Anterior cingulate cortex (tissue), 58 donors: ENCODE measurements at regions not wholly inside any gene's neighbourhood (a gene's known extent, or its start where the extent isn't known, plus 50 kb on each side); places are given as distances from the start of the nearest gene placed in this dataset.
"Not testable (repeated sequence)": the region's sequence is repeated elsewhere in the genome, so short reads cannot be mapped to it uniquely, and the experiment has no call there.

Experiments
- DNase-seq, 58 donors: peaks; one replicate each; lab custom pipeline; 2025; lab: John Stamatoyannopoulos, UW

DNA sequence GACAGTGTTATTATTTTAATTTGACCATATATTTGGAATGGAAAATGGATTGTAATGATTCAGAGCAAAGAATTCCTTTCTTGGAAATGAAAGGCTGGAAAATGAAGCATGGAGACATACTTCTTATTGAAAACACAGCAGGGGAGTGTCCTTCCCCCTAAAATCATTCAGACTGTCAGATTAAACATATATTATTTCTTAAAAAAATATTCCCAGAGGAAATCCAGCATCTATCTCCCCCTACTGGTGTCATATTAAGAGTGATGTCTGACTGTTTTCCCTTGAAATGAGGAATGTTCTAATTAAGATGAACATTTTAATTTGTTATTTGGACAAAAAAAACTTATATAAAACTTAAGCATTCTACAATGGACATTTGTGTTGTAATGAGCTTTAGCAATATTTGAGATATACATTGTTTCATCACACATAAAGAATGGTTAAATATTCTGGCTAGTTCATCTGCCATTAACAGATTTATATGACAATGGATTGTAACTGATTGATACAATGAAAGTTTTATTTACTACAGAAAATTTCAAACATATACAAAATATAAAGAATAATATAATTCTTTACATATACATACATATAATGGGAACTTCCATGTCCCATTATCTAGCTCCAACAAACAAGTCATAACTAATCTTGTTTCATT, 264.6 kb downstream of the SPRY1 start:
- no peak for DNase-seq

DNA sequence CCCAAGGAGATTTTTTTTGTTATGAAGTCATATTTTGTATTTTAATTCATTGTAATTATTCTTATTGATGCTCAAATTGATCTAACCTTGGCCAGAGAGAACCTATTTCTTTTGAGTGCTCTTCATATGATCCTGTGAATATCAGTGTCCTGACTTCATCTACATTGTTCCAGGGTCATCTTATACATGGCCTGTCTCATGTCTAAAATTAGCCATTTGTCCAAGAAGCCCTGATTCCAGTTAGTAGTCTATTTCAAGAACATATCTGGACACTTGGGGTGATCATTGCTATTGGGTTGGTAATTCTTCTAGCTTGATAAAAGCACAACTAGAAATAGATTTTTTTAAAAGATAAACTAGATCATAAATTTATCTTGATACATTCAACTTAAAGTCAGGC, 266.2 kb downstream of the SPRY1 start:
- no peak for DNase-seq

DNA sequence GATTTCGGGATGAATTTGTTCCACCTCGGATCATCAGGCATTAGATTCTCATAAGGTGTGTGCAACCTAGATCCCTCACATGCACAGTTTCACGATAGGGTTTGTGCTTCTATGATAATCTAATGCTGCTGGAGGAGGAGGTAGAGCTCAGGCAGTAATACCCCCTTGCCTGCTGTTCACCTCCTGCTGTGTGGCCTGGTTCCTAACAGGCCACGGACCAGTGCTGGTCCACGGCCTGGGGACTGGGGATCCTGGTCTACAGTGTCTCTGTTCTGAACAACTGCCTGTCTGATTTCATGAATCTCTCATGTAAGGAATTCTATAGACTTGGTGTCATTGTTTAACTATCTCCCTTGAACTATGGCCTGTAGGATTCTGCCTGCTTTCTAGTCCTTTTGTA, 269.9 kb downstream of the SPRY1 start:
- DNase-seq: no peak

DNA sequence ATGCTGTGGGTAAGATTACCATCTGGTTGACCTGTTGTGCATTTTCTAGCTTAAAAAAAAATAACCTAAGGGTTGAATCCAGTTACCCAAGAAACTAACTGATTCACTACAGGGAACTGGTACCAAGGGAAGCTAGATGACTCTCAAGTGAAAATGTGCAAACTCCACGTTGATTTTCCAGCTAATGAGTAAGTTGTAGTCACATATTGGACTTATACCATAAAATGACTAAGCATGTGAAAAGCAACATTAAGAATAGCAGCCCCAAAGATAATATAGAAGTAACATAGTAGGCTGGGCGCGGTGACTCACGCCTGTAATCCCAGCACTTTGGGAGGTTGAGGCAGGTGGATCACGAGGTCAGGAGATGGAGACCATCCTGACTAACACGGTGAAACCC, 270.9 kb downstream of the SPRY1 start:
- DNase-seq: no peak

DNA sequence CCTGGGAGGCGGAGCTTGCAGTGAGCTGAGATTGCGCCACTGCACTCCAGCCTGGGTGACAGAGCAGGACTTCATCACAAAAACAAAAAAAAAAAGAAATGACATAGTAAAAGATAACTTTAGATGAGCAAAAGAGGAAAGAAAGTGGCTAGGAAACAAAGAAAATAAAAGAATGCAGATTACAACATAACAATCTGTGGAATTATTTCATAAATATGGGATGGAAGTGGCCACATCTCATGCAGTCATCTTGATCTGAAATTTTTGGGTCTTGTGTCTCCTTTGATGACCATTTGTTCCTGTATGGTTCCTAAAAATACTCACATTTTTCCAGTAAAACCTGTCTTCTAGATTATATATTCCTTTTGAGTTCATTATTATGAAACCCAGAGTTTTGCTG, 271.4 kb downstream of the SPRY1 start:
- DNase-seq: no peak

DNA sequence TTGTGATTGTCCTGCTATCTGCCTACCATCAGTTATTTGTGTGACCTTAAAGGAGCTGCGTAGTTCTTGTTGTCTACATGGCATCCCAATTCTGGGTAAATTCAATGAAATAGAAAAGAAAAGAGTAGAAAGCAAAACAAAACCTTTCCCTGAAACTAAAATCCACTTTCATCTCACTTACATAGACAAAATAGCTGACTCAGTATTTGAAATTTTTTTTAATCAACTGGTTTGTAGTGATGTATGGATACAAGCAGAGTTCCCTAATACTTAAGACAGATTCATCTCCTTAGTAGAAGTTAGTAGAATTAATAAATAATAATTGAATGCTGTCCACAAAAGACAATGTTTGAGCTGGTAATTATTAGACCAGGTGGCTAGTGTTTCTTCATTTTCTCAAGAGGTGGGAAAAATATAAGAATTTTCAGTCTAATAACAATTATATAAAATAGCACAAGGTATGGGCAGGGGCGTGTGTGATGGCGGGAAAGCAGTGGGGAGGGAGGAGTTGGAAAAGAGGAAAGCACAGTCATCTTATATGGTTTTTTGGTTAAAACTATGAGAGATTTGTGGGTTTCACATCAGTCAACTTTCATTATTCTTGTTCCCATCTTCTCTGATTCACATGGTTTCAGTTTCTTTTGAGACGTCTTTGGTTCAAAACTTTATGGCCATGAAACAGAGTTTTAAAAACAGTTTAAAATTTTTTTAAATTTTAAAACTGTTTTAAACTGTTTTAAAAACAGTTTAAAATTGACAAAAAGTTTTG, 275.2 kb downstream of the SPRY1 start:
- no peak for DNase-seq

DNA sequence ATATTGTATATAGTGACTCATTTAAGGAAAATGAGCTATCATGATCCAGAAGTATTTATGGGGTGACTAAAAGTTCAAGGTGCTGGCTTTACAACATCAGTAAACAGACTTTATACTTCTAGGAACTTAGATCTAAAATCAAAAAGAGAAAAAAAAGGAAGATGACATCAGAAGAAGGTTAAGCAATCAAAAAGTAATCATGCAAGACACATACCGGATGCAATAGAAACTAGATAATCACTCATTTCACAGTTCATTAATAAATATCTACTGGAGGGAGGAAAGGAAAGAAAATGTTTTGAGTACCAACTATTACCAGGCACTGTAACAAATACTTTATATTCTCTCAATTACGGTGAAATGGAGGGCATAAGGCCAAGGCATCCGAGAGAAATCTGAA, 276.4 kb downstream of the SPRY1 start:
- DNase-seq: no peak

DNA sequence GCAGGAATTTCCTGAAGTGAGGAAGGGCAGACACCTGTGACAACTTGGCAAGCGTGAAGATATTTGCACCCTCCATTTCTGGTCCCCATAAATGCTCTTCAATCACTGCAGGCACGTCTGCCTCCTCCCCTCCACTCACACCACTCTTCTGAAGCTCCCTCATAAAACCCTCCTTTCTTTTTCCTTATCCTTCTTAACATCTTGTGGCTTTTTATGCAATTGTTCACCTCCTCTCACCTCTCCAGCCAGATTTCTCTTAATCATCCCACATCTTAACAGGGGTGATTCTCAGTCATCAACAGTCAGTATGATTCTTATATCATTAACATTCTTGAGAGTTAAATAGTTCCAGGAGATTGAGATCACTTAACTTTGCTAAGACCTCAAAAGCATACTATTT, 277.4 kb downstream of the SPRY1 start:
- no peak for DNase-seq

DNA sequence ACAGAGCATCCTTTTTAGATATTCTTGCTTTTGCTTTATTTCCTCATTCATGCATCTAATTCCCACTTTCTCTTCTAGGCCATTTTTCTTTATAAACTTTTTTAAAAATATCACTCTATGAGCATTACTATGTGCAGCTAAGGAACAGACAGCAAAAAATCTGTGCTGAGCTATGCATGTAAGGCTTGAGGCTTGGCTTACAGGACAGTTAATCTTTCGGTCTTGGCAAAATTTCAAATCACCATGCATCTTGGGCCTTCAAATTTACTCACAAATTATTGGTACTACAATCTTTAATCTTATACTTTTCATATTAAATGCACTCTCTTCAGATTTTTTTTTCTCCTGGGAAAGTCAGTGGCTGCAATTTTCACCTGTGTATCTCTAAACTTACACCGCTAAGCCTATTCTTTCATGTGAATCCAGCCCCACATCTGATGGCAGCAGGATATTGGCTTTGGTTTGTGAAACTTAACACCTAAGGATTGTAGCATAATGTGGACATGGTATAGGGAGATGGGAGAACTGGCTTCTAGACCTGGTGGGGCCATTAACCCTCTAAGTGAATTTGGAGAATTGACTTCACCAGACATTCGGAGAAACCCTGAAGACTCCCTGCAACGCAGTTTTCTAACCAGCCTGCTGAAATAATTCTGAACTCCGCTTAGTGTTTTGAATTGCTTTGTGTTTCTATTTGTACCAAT, 278.3 kb downstream of the SPRY1 start:
- no peak for DNase-seq

DNA sequence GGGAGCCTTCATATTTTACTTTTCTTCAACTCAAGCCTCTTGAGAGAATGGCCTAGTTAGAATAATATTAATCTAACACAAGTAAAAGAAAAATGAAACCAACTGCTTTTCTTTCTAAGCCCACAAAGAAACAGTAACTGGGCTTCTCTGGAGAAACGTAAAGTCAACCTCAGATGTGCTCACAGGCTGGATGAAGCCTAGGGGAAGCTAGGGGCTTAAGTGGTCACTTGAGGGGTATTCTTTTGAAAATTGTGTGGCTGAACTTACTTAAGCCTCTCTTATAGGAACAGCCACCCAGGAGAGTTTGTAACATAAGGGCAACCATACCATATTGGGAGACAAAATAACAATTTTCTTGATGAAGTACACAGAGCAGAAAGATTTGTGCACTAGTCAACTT, 279.0 kb downstream of the SPRY1 start:
- DNase-seq: no peak

DNA sequence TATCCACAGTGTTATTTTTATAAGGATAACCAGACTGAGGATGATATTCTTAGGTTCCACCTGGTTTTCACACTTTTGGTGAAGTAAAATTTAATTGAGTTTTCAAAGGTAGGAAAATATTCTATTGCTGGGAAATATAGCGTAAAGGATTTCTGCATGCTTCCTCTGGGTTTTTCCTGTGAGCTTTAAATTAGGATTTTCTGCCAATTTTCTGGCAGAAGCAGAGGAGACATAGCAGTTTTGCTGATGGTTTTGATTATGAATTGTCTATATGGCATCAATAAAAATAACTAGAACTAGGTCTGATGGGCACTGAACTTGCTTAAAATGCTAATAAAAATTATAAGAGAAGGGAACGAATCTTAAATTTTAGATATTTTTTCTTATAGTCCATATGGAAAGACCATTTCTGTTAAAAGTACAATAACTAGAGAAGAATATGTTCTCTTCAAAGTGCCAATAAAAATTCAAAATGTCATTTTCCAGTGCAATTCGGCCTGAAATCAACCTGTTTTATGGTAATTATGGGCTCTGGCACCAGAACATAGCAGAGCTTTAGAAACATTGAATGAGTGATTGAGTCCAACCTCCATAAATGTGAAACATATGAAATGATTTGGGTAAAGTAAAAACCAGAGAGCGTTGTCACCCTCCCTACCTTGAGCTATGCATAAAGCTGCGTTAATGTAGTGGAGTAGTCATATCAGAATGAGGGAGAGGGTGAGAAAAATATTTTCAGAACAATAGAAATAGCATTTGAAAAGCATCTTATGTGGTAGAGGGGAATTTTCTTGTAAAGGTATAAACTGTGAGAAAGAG, 279.7 kb downstream of the SPRY1 start:
- no peak for DNase-seq

DNA sequence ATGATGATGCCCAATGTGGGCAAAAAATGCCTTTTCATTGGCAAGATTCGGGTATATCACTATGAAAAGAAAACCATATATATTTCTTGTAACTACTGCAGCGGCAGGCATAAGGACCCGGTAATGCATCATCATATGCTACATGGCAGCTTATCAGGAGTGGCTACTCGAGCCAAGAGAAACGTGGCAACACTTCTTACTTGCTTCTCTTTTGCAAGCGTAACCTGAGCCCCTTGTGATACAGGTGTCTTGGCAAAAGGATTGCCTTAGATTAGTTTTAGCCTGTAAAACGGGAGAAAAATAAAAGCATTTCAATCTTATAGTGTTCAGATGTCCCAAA, 280.3 kb downstream of the SPRY1 start:
- DNase-seq: no peak

DNA sequence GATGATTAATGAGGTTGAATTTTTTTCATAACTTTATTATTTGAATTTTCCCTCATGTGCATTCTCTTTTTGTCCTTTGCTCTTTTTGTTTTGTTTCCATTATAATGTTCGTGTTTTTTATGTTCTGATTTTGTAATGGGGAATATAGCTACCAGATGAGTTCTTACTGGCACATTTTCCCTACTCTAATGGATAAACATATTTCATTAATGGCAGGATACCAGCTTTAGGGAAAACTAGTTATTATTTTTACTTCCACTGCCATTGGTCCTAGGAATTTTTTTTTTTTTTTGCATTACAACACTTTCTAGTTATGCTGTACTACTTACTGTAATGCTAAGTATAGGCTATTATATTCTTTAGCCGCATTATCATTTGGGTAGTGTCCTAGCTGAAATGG, 286.3 kb downstream of the SPRY1 start:
- no peak for DNase-seq

DNA sequence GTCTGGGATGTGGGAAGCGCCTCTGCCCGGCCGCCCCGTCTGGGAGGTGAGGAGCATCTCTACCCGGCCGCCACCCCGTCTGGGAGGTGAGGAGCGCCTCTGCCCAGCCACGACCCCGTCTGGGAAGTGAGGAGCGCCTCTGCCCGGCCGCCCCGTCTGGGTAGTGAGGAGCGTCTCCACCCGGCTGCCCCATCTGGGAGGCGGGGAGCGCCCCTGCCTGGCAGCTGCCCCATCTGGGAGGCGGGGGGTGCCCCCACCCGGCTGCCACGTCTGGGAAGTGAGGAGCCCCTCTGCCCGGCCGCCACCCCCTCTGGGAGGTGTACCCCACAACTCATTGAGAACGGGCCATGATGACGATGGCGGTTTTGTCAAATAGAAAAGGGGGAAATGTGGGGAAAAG, 288.3 kb downstream of the SPRY1 start:
- not testable (repeated sequence) for DNase-seq

DNA sequence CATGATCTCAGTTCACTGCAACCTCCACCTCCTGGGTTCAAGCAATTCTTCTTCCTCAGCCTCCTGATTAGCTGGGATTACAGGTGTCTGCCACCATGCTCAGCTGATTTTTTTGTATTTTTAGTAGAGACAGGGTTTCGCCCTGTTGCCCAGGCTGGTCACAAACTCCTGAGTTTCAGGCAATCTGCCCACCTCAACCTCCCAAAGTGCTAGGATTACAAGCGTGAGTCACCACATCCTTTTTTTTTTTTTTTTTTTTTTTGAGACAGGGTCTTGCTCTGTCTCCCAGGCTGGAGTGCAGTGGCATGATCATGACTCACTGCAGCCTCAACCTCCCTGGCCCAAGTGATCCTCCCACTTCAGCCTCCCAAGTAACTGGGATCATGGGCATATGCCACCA, 298.9 kb downstream of the SPRY1 start:
- not testable (repeated sequence) for DNase-seq

DNA sequence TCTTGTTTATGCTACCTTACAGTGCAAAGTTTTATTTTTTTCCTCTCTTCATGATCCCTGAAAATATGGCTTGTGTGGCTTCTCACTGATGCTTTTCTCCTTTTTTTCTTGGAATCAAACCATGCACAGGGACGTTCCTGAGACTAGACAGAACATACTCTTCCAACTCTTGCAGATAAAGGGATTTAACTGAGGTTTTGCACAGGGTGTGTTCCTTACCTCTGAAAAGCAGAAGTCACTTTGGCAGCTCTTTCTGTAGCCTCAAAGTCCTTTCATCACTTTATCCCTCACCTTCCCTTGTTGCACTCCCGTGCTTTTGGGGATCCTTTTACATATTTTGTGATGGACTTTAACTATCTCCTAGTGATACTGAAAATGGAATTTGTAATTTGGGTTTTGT, 300.1 kb downstream of the SPRY1 start:
- DNase-seq: no peak

DNA sequence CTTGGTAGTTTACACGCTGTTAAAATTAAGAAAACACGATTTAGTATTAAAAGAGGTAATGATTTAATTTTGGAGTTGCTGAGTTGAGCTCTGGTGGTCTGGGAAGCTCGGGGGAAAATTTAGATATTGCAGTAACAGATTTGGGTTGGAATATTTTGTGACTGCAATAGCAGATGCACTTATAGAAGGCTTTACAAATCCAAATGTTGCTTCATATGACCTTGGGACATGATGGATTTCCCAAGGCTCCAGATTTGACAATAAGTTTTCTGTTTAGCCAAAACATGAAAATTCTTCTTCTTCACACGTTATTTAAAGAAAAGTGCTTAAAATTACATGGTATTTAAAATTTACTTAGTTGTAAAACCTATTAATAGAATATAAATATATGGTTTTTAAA, 302.0 kb downstream of the SPRY1 start:
- DNase-seq: no peak

DNA sequence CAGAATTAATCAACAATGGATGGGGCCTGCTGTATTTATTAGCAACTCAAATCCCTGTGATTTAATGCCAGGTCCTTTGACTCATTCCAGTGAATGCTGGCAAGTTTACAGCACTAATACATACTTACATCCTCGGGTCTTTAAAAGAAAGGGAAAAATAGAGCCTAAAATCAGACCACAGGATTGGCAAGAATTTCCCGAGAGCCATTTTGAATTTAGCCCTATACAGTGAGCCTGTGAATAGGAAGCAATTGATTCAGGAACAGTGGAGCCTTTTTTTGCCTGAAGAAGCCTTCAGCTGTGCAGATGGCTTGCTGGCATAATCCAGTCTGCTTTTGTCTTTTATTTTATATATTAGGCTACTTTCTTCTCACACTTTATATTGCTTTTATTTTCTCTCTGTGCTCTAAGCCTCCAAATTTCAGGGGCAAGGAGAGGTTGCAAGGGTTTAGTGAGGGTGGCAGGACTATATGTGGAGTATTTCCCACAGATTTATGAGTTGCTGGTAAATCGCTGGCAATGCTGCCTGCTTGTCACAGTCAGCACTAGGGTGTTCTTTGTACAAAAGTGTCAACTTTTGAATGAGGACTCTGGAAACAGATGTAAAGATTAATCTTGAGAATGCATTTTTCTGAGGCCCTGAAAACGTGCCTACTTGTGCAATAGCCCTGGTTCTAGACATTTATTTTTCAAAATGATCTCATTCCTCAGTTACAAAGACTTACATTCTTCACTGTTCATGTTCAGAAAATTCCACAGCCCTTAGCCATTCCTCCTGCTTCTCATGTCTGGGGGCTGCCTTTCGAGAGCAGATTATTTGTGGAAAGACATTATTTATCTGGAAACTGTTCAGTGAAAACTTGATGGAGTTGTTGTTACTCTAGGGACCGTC, 303.5 kb downstream of the SPRY1 start:
- peak in 12 of 58 donors; percentile 1 to 25 (median 16) for DNase-seq

DNA sequence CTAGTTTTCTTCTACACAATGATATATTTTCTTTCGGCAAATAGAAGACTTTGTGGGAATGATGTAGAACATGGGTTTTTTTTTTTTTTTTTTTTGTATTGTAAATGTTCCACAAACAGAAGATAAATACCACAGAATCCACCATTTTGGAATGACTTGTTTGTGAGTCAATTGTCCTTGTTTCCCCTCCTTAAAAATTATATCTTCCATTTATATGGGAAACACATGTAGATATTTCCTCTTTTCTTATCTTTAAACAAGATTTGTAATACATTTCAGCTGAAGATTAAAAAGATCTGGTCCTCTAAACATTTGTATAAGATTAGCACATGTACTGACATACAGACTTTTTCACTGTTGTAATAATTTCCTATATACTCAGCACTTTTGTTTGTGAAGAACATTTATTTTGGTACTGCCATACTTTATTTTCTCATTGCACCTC, 304.6 kb downstream of the SPRY1 start:
- DNase-seq: no peak

DNA sequence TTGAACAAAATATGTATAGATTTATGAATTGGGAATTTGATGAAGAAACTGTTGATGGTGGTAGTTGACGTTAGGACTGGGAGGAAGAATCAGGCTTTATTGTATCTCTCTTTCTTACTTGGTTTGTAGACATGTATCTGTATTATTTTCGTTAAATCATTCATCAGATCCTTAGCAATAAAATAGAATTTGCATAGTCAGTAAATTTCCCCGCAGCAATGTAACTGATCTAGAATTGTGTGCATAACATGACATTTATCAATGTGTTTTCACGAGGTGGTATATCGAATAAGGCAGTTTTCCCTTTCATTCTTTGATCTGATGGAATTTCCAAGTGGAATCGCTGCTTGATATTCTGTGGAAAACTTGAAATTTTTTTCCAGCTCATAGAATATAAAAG, 308.8 kb downstream of the SPRY1 start:
- no peak for DNase-seq
